ENCODE measurements at regions not wholly inside any gene's neighbourhood (a gene's known extent, or its start where the extent isn't known, plus 50 kb on each side); places are given as distances from the start of the nearest gene placed in this dataset.

DNA sequence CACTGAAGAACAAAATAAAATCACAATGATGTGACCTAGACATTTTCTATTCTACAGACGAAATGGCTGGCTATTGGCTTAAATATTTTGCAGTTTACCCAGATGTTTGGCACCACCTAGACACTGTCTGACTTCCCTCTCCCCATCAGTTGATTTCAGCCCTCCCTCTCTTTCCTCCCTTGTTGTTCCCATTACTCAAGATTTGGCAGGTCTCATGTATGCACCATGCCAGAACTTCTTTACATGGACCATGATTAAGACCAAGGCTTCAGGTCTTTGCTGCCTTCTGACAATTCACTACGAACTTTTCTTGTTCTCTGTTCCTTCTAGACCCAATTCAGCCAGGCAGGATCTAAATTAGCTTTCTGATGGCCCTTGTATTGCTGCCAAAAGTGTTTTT is 66.6 kb upstream of the GDNF start:
- Histone ChIP-seq H3K4me3 (no peak overlapping the region), H3K36me3 (no peaks in the 10 kb centered on the region), H3K27me3 (no peaks in the 10 kb centered on the region), H3K9me3 (no peaks in the 10 kb centered on the region), H3K4me1 (no peaks in the 10 kb centered on the region), H3K27ac (replicated peaks in 1 of 4) (no peak overlapping the region)
- intact Hi-C loops (cut with DNase I) = no loop called here
- no peak for TF ChIP-seq POLR2A (IDR thresholded peaks at IDR 0.05; ENCODE audit: low read depth)
- no peak for TF ChIP-seq POLR2AphosphoS5 (IDR thresholded peaks at IDR 0.05)
- TF ChIP-seq, protein P1, sequence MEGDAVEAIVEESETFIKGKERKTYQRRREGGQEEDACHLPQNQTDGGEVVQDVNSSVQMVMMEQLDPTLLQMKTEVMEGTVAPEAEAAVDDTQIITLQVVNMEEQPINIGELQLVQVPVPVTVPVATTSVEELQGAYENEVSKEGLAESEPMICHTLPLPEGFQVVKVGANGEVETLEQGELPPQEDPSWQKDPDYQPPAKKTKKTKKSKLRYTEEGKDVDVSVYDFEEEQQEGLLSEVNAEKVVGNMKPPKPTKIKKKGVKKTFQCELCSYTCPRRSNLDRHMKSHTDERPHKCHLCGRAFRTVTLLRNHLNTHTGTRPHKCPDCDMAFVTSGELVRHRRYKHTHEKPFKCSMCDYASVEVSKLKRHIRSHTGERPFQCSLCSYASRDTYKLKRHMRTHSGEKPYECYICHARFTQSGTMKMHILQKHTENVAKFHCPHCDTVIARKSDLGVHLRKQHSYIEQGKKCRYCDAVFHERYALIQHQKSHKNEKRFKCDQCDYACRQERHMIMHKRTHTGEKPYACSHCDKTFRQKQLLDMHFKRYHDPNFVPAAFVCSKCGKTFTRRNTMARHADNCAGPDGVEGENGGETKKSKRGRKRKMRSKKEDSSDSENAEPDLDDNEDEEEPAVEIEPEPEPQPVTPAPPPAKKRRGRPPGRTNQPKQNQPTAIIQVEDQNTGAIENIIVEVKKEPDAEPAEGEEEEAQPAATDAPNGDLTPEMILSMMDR (IDR thresholded peaks at IDR 0.05) = no peak
- TF ChIP-seq EP300 (IDR thresholded peaks at IDR 0.05) = no peak
- WGBS = 59% methylated on average over 2 of the region's 2 CpGs
- no peak for DNase-seq (ENCODE audit: extremely low spot score)

- intact Hi-C loops (cut with DNase I) = no loop called here
- no peak overlapping the region for H3K27ac ChIP-seq (replicated peaks in 1 of 4)
- no peaks in the 10 kb centered on the region for H3K9me3 ChIP-seq
- no peaks in the 10 kb centered on the region for H3K36me3 ChIP-seq
- peaks cover 0 to 7% (median 2%) of the 10 kb centered on the region in 4 donors for H3K4me1 ChIP-seq
- WGBS = 93% methylated on average over 3 of the region's 3 CpGs
- H3K4me3 ChIP-seq = no peak overlapping the region
- TF ChIP-seq POLR2AphosphoS5 (IDR thresholded peaks at IDR 0.05) (no peak), EP300 (IDR thresholded peaks at IDR 0.05) (no peak), POLR2A (IDR thresholded peaks at IDR 0.05; ENCODE audit: low read depth) (no peak)
- TF ChIP-seq, protein P1 (IDR thresholded peaks at IDR 0.05) = no peak
- no peaks in the 10 kb centered on the region for H3K27me3 ChIP-seq
- no peak for DNase-seq (ENCODE audit: extremely low spot score)
Observed at GRCh38 chr5:37905230-37905629, 65.4 kb upstream of the GDNF start.

DNA sequence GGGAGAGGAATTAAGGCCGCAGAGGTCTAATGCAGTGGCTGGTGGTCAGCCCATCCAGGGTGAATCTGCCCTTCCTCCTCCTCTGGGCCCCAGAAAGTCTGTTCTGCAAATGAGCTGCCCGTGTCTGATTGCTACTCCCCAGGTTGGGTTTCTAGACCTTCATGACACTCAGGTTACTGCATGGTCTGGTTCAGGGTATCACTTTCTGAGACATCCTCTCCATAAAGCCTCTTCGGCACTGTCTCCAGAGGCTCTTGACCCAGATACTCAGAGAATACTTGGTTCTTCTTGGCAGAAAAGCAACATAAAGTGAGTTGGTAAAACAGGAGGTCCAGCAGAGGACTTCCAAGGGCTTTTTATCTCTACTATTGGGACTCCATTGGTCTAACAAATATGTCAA is 62.5 kb upstream of the GDNF start:
- intact Hi-C loops (cut with DNase I) = no loop called here
- DNase-seq (ENCODE audit: extremely low spot score) = no peak
- Histone ChIP-seq H3K36me3 (no peaks in the 10 kb centered on the region), H3K27me3 (no peaks in the 10 kb centered on the region), H3K9me3 (no peaks in the 10 kb centered on the region), H3K4me1 (peaks cover 0 to 7% (median 2%) of the 10 kb centered on the region in 4 donors), H3K27ac (replicated peaks in 1 of 4) (no peak overlapping the region), H3K4me3 (no peak overlapping the region)
- TF ChIP-seq POLR2AphosphoS5 (IDR thresholded peaks at IDR 0.05) (no peak), EP300 (IDR thresholded peaks at IDR 0.05) (no peak), POLR2A (IDR thresholded peaks at IDR 0.05; ENCODE audit: low read depth) (no peak)
- TF ChIP-seq, protein P1 (IDR thresholded peaks at IDR 0.05) = no peak
- WGBS = 92% methylated on average over 2 of the region's 3 CpGs

GRCh38 chr5:37900692-37901091 is 60.9 kb upstream of the GDNF start:
- intact Hi-C loops (cut with DNase I) = no loop called here
- no peak overlapping the region for H3K27ac ChIP-seq (replicated peaks in 1 of 4)
- no peak overlapping the region for H3K4me3 ChIP-seq
- no peaks in the 10 kb centered on the region for H3K9me3 ChIP-seq
- no peaks in the 10 kb centered on the region for H3K36me3 ChIP-seq
- H3K27me3 ChIP-seq = no peaks in the 10 kb centered on the region
- TF ChIP-seq, protein P1 (IDR thresholded peaks at IDR 0.05) = no peak
- H3K4me1 ChIP-seq = peaks cover 0 to 7% (median 2%) of the 10 kb centered on the region in 4 donors
- WGBS = 17% methylated on average over 1 of the region's 1 CpG
- DNase-seq (ENCODE audit: extremely low spot score) = no peak

DNA sequence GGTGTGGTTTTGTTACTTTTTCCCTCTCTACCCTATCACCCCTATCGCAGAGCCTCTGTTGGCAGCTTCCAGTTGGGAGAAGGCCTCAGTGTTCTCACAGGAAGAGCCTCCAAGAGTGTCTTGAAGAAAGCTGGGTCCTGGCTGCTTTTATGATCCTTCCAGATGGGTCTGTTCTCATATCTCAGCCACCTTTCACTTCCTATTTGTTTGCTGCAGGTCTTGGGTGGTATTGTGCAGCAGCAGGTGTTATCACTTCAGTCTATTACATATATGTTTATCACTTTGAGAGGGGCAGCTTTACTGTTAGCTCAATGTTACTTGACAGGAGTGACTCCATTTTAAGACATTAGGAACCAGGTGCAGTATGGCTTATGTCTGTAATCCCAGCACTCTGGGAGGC is 59.2 kb upstream of the GDNF start:
- DNase-seq (ENCODE audit: extremely low spot score) = no peak
- TF ChIP-seq, protein P1 (IDR thresholded peaks at IDR 0.05) = no peak
- TF ChIP-seq POLR2A (IDR thresholded peaks at IDR 0.05; ENCODE audit: low read depth) = no peak
- 100% methylated on average over 1 of the region's 1 CpG for WGBS
- Histone ChIP-seq H3K9me3 (no peaks in the 10 kb centered on the region), H3K4me1 (peaks cover 0 to 7% (median 2%) of the 10 kb centered on the region in 4 donors), H3K27me3 (no peaks in the 10 kb centered on the region), H3K27ac (replicated peaks in 1 of 4) (no peak overlapping the region), H3K4me3 (no peak overlapping the region), H3K36me3 (no peaks in the 10 kb centered on the region)
- intact Hi-C loops (cut with DNase I) = no loop called here
